ENCODE measurements at regions not wholly inside any gene's neighbourhood (a gene's known extent, or its start where the extent isn't known, plus 50 kb on each side); places are given as distances from the start of the nearest gene placed in this dataset.

GRCh38 chr3:111473550-111473949, 68.4 kb upstream of the CD96 start:
- TF ChIP-seq EZH2phosphoT487 (IDR thresholded peaks at IDR 0.05; ENCODE audit: low read length) (no peak), CTCF (IDR thresholded peaks at IDR 0.05; ENCODE audit: low read length) (no peak), EZH2 (optimal IDR thresholded peaks at IDR 0.05; ENCODE audit: low read depth, low read length) (no peak)
